Stomach (tissue), 4 donors: ENCODE measurements at regions not wholly inside any gene's neighbourhood (a gene's known extent, or its start where the extent isn't known, plus 50 kb on each side); places are given as distances from the start of the nearest gene placed in this dataset.

Source experiments
- CTCF ChIP-seq, 7 experiments: fragments of 450-650 bp in 4 of 7; fragments of 200-600 bp in 3 of 7; sonication (generic) in 3 of 7; IDR thresholded peaks; one replicate each; pipeline ENCODE4 v1.5.1; 2016 to 2019; ENCODE audit warnings: antibody characterized with exemption in 7 of 7, control low read depth in 2 of 7, mild to moderate bottlenecking in 1 of 7
- EP300 ChIP-seq: sonication (generic); formaldehyde crosslinking; IDR thresholded peaks from one replicate; pipeline ENCODE4 v1.6.1; 2017; ENCODE audit warnings: antibody characterized with exemption
- POLR2AphosphoS5 ChIP-seq, 3 donors: sonication (generic); formaldehyde crosslinking; IDR thresholded peaks; one replicate each; pipeline ENCODE4 v1.6.1; 2016; ENCODE audit warnings: antibody characterized with exemption in 3 of 3

GRCh38 chr6:49366539-49366938 is 96.5 kb downstream of the MMUT start:
- TF ChIP-seq POLR2AphosphoS5 (IDR thresholded peaks at IDR 0.05) (no peak), EP300 (no peak), CTCF (IDR thresholded peaks at IDR 0.05) (no peak)
